GM23338 (cell line): ENCODE measurements at regions not wholly inside any gene's neighbourhood (a gene's known extent, or its start where the extent isn't known, plus 50 kb on each side); places are given as distances from the start of the nearest gene placed in this dataset.

Experiments used
- ATAC-seq: fragments of 200-7000 bp; cut with Tn5 transposase; 3 replicates; pipeline ENCODE4 v1.9.1; 2020
- DNase-seq: peaks from one replicate; pipeline ENCODE4 v3.0.0-alpha.2; 2015; ENCODE audit warnings: low spot score
- H2AFZ ChIP-seq: fragments of 200-600 bp; sonication (generic); 2 replicates; pipeline ENCODE4 v1.8.0; 2016; ENCODE audit warnings: antibody characterized with exemption, mild to moderate bottlenecking, moderate library complexity
- H3F3A ChIP-seq: fragments of 200-600 bp; sonication (generic); replicated peaks from 2 replicates; pipeline ENCODE4 v1.8.0; 2017; ENCODE audit warnings: antibody characterized with exemption, mixed run types, low read depth
- H3K27ac ChIP-seq: fragments of 200-600 bp; sonication (generic); 2 replicates; pipeline ENCODE4 v1.6.1; 2016; ENCODE audit warnings: low read depth
- H3K27me3 ChIP-seq: fragments of 200-600 bp; sonication (generic); 2 replicates; pipeline ENCODE4 v1.8.0; 2016; ENCODE audit warnings: mild to moderate bottlenecking, mixed run types, moderate library complexity; ENCODE audit not compliant: insufficient read depth
- H3K36me3 ChIP-seq: fragments of 200-600 bp; sonication (generic); 2 replicates; pipeline ENCODE4 v1.8.0; 2016; ENCODE audit warnings: mild to moderate bottlenecking; ENCODE audit not compliant: insufficient read depth
- H3K4me1 ChIP-seq: fragments of 200-600 bp; sonication (generic); 2 replicates; pipeline ENCODE4 v1.8.0; 2016; ENCODE audit warnings: mild to moderate bottlenecking, moderate library complexity; ENCODE audit not compliant: insufficient read depth
- H3K4me2 ChIP-seq: fragments of 200-600 bp; sonication (generic); 2 replicates; pipeline ENCODE4 v1.7.1; 2017; ENCODE audit warnings: mixed run types
- H3K4me3 ChIP-seq: fragments of 200-600 bp; sonication (generic); 2 replicates; pipeline ENCODE4 v1.6.1; 2016; ENCODE audit warnings: mixed run types
- H3K79me2 ChIP-seq: fragments of 200-600 bp; sonication (generic); replicated peaks from 2 replicates; pipeline ENCODE4 v1.8.0; 2017; ENCODE audit warnings: mild to moderate bottlenecking; ENCODE audit not compliant: insufficient read depth
- H3K9me2 ChIP-seq: fragments of 200-600 bp; sonication (generic); 2 replicates; pipeline ENCODE4 v1.8.0; 2017; ENCODE audit not compliant: insufficient read depth
- H4K20me1 ChIP-seq: fragments of 200-600 bp; sonication (generic); replicated peaks from 2 replicates; pipeline ENCODE4 v1.8.0; 2017; ENCODE audit warnings: mild to moderate bottlenecking; ENCODE audit not compliant: insufficient read depth
- H3K27ac Mint-ChIP-seq: 2 replicates; pipeline ENCODE4 v1.8.0; 2020; ENCODE audit warnings: inconsistent platforms, mild to moderate bottlenecking, moderate library complexity, mixed read lengths
- H3K27me3 Mint-ChIP-seq: 3 replicates; pipeline ENCODE4 v1.8.0; 2022; ENCODE audit warnings: low read depth, mild to moderate bottlenecking, moderate library complexity, mixed read lengths, inconsistent platforms; ENCODE audit not compliant: insufficient read depth, poor library complexity
- H3K36me3 Mint-ChIP-seq: 3 replicates; pipeline ENCODE4 v1.8.0; 2021; ENCODE audit warnings: low read depth, mild to moderate bottlenecking, inconsistent platforms, moderate library complexity, mixed read lengths
- H3K4me1 Mint-ChIP-seq: 3 replicates; pipeline ENCODE4 v1.8.0; 2020; ENCODE audit warnings: mild to moderate bottlenecking, inconsistent platforms, mixed read lengths
- H3K4me3 Mint-ChIP-seq: 3 replicates; pipeline ENCODE4 v1.8.0; 2021; ENCODE audit warnings: moderate library complexity, mild to moderate bottlenecking, inconsistent platforms, mixed read lengths
- H3K9me3 Mint-ChIP-seq: 3 replicates; pipeline ENCODE4 v1.8.0; 2020; ENCODE audit warnings: moderate library complexity, mild to moderate bottlenecking, inconsistent platforms, mixed read lengths
- STAT1 ChIP-seq: IDR thresholded peaks from one replicate; pipeline ENCODE4 v1.6.1; 2016; ENCODE audit warnings: antibody characterized with exemption; ENCODE audit not compliant: unreplicated experiment
- ZNF331 ChIP-seq: fragments of 250-450 bp; sonication (Bioruptor Pico); IDR thresholded peaks from 2 replicates; pipeline ENCODE4 v1.5.0; 2020; ENCODE audit warnings: low read depth, mild to moderate bottlenecking, moderate library complexity
- TF ChIP-seq, protein P1 (sequence below): IDR thresholded peaks from 2 replicates; pipeline ENCODE4 v1.6.1; 2016; ENCODE audit warnings: antibody characterized with exemption
- TF ChIP-seq, protein P2 (sequence below): IDR thresholded peaks from one replicate; pipeline ENCODE4 v1.6.1; 2018; ENCODE audit warnings: antibody characterized with exemption; ENCODE audit not compliant: unreplicated experiment
- TF ChIP-seq, protein P3 (sequence below): fragments of 250-450 bp; sonication (Bioruptor Pico); IDR thresholded peaks from 2 replicates; pipeline ENCODE4 v1.5.0; 2020; ENCODE audit warnings: mild to moderate bottlenecking, moderate library complexity

DNA sequence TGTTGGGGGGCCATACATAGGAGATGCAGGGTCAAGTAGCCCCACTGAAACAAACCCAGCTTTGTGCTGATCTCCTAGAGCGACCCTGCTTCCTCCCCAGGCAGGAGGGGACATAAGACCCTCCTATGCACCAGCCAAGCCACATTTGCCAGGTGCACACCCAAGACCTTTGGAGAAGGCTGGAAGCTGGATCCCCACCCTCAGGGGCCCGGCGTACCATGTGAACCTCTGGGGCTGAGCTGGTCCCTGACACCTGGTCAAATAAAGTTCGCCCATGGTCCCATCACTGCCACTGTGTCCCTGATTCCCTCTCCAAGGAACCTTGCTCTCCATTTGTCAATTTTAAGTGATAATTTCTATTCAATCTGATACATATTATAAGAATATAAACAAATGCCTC lies 162.1 kb upstream of the VASH1 start:
- Mint-ChIP-seq H3K4me3 (no peak overlapping the region), H3K27me3 (peaks cover 8% of the 10 kb centered on the region), H3K9me3 (peaks cover 7% of the 10 kb centered on the region; the same call in 2 of the 3 replicates), H3K4me1 (peaks cover 15% of the 10 kb centered on the region), H3K36me3 (peaks cover 3% of the 10 kb centered on the region; the same call in 1 of the 3 replicates), H3K27ac (no peak overlapping the region)
- Histone ChIP-seq H3K4me3 (no peak overlapping the region), H3K9me2 (no peaks in the 10 kb centered on the region), H2AFZ (no peak overlapping the region), H3F3A (no peaks in the 10 kb centered on the region), H3K4me1 (no peaks in the 10 kb centered on the region), H3K27me3 (no peaks in the 10 kb centered on the region), H4K20me1 (no peaks in the 10 kb centered on the region), H3K79me2 (no peaks in the 10 kb centered on the region), H3K4me2 (no peak overlapping the region), H3K27ac (no peak overlapping the region), H3K36me3 (no peaks in the 10 kb centered on the region)
- ATAC-seq (no peak), DNase-seq (no peak)
- TF ChIP-seq STAT1 = no peak
- TF ChIP-seq ZNF331 (CRISPR knock-in tag) = no peak
- TF ChIP-seq, protein P1, sequence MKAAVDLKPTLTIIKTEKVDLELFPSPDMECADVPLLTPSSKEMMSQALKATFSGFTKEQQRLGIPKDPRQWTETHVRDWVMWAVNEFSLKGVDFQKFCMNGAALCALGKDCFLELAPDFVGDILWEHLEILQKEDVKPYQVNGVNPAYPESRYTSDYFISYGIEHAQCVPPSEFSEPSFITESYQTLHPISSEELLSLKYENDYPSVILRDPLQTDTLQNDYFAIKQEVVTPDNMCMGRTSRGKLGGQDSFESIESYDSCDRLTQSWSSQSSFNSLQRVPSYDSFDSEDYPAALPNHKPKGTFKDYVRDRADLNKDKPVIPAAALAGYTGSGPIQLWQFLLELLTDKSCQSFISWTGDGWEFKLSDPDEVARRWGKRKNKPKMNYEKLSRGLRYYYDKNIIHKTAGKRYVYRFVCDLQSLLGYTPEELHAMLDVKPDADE = no peak
- TF ChIP-seq, protein P2, sequence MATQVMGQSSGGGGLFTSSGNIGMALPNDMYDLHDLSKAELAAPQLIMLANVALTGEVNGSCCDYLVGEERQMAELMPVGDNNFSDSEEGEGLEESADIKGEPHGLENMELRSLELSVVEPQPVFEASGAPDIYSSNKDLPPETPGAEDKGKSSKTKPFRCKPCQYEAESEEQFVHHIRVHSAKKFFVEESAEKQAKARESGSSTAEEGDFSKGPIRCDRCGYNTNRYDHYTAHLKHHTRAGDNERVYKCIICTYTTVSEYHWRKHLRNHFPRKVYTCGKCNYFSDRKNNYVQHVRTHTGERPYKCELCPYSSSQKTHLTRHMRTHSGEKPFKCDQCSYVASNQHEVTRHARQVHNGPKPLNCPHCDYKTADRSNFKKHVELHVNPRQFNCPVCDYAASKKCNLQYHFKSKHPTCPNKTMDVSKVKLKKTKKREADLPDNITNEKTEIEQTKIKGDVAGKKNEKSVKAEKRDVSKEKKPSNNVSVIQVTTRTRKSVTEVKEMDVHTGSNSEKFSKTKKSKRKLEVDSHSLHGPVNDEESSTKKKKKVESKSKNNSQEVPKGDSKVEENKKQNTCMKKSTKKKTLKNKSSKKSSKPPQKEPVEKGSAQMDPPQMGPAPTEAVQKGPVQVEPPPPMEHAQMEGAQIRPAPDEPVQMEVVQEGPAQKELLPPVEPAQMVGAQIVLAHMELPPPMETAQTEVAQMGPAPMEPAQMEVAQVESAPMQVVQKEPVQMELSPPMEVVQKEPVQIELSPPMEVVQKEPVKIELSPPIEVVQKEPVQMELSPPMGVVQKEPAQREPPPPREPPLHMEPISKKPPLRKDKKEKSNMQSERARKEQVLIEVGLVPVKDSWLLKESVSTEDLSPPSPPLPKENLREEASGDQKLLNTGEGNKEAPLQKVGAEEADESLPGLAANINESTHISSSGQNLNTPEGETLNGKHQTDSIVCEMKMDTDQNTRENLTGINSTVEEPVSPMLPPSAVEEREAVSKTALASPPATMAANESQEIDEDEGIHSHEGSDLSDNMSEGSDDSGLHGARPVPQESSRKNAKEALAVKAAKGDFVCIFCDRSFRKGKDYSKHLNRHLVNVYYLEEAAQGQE = no peak
- TF ChIP-seq, protein P3, sequence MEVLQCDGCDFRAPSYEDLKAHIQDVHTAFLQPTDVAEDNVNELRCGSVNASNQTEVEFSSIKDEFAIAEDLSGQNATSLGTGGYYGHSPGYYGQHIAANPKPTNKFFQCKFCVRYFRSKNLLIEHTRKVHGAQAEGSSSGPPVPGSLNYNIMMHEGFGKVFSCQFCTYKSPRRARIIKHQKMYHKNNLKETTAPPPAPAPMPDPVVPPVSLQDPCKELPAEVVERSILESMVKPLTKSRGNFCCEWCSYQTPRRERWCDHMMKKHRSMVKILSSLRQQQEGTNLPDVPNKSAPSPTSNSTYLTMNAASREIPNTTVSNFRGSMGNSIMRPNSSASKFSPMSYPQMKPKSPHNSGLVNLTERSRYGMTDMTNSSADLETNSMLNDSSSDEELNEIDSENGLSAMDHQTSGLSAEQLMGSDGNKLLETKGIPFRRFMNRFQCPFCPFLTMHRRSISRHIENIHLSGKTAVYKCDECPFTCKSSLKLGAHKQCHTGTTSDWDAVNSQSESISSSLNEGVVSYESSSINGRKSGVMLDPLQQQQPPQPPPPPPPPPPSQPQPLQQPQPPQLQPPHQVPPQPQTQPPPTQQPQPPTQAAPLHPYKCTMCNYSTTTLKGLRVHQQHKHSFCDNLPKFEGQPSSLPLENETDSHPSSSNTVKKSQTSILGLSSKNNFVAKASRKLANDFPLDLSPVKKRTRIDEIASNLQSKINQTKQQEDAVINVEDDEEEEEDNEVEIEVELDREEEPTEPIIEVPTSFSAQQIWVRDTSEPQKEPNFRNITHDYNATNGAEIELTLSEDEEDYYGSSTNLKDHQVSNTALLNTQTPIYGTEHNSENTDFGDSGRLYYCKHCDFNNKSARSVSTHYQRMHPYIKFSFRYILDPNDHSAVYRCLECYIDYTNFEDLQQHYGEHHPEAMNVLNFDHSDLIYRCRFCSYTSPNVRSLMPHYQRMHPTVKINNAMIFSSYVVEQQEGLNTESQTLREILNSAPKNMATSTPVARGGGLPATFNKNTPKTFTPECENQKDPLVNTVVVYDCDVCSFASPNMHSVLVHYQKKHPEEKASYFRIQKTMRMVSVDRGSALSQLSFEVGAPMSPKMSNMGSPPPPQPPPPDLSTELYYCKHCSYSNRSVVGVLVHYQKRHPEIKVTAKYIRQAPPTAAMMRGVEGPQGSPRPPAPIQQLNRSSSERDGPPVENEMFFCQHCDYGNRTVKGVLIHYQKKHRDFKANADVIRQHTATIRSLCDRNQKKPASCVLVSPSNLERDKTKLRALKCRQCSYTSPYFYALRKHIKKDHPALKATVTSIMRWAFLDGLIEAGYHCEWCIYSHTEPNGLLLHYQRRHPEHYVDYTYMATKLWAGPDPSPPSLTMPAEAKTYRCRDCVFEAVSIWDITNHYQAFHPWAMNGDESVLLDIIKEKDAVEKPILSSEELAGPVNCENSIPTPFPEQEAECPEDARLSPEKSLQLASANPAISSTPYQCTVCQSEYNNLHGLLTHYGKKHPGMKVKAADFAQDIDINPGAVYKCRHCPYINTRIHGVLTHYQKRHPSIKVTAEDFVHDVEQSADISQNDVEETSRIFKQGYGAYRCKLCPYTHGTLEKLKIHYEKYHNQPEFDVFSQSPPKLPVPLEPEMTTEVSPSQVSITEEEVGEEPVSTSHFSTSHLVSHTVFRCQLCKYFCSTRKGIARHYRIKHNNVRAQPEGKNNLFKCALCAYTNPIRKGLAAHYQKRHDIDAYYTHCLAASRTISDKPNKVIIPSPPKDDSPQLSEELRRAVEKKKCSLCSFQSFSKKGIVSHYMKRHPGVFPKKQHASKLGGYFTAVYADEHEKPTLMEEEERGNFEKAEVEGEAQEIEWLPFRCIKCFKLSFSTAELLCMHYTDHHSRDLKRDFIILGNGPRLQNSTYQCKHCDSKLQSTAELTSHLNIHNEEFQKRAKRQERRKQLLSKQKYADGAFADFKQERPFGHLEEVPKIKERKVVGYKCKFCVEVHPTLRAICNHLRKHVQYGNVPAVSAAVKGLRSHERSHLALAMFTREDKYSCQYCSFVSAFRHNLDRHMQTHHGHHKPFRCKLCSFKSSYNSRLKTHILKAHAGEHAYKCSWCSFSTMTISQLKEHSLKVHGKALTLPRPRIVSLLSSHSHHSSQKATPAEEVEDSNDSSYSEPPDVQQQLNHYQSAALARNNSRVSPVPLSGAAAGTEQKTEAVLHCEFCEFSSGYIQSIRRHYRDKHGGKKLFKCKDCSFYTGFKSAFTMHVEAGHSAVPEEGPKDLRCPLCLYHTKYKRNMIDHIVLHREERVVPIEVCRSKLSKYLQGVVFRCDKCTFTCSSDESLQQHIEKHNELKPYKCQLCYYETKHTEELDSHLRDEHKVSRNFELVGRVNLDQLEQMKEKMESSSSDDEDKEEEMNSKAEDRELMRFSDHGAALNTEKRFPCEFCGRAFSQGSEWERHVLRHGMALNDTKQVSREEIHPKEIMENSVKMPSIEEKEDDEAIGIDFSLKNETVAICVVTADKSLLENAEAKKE = no peak
